NCI-H2029 treated with DMSO at 0.1 percent for 48 hours (cell line): ENCODE measurements at regions not wholly inside any gene's neighbourhood (a gene's known extent, or its start where the extent isn't known, plus 50 kb on each side); places are given as distances from the start of the nearest gene placed in this dataset.
A peak's percentile ranks its signal among the peaks of the same experiment; 100 is the strongest.

ENCODE experiments used
- DNase-seq: peaks from one replicate; lab custom pipeline; 2025; lab: John Stamatoyannopoulos, UW

DNA sequence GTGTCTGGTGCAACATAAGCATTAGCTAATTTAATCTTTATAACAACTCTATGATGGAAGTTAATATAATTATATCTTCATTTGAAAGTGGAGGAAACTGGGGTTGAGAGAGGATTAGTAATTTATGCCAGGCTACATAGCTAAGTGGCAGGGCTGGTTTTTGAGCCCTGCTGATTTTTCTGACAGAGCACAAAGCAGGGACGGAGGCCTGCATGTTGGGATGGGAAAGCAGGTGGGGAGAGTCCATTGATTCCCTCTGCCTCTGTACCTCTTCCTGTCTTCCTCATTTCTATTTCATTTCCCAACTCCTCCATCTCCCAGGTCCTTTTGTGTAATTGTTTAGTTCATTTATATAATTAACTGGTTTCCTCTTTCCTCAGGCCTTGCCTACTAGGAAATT, 251.6 kb upstream of the ZPLD1 start:
- no peak for DNase-seq

DNA sequence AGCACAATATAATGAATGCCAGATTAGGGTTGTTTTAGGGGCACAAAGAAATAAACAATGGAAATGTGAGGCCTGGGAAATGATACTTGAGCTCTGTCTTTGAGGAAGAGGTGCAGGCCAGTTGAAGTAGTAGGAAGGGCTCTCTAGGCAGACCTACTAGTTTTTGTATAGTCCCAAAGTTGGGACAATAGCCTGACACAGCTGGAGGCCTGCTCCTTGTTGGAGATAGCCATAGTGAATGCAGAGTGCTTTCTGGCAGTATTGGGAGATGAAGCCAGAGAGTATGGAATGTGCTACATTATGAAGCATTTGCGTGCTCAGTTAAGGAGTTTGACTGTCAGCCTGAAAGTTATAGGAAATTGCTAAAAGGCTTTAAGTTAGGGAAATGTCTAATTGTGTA, 251.2 kb upstream of the ZPLD1 start:
- no peak for DNase-seq

- no peak for DNase-seq
Observed at GRCh38 chr3:102189541-102189940, 245.3 kb upstream of the ZPLD1 start.

GRCh38 chr3:102189956-102190723, 244.7 kb upstream of the ZPLD1 start:
- no peak for DNase-seq

GRCh38 chr3:102192575-102192974, 242.2 kb upstream of the ZPLD1 start:
- DNase-seq = peak; percentile 30

DNA sequence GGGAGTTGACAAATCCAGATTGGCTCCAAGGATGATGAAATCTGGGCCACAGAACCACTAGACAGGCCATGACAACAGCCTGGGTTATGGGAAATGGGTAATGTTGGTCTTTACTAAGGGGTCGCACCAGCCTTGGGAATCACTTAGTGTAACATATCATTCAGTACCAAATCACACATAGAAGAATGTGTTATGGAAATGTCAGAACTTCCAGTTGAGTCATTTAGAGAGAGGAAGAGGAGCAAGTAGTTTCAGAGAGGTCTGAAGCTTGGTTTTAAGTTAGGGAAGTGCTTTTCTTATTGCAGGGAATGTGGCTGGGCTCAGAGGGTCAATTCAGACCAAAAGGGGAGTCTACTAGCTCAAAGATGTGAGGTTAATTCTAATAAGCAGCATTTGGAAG, 241.6 kb upstream of the ZPLD1 start:
- DNase-seq = no peak

DNA sequence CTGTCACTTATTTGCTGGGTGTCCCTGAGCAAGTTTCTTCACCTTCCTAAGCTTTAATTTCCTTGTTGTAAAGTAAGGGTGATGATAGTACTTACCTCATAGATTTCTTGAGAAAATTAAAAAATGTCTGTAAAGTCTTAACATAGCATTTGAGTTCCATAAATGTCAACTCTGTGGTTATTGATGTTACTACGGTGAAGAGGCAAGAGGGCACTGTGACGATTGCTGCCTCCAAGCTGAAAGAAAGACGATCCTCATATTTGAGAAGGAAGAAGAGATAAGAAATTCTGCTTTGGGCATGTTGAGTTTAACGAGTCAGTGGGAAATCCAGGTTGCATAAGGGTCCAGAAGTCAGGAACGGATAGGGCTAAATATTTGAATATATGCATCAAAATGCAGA, 240.8 kb upstream of the ZPLD1 start:
- no peak for DNase-seq

- DNase-seq = no peak
Observed at GRCh38 chr3:102194760-102195159, 240.1 kb upstream of the ZPLD1 start.

- peak; percentile 63 for DNase-seq
Observed at GRCh38 chr3:102195198-102195948, 239.4 kb upstream of the ZPLD1 start.

DNA sequence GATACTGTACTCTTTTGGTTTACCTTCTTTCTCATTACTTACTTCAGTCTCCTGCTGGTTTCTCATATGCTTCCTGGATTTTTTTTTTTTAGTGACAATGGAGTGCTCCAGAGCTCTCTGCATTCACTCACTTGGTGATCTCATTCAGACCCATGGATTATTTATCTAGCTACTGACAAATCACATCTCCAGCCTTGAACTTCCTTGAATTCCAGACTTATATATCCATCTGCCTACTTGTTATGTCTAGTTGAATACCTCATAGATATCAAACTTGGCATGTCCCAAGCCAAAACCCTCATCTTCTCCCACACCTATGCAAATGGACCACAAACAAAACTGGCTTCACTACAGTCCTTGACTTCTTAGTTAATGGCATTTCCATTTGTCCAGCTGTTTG, 234.7 kb upstream of the ZPLD1 start:
- no peak for DNase-seq

GRCh38 chr3:102200560-102200959, 234.3 kb upstream of the ZPLD1 start:
- DNase-seq = no peak

GRCh38 chr3:102205647-102206046, 229.2 kb upstream of the ZPLD1 start:
- DNase-seq = no peak

DNA sequence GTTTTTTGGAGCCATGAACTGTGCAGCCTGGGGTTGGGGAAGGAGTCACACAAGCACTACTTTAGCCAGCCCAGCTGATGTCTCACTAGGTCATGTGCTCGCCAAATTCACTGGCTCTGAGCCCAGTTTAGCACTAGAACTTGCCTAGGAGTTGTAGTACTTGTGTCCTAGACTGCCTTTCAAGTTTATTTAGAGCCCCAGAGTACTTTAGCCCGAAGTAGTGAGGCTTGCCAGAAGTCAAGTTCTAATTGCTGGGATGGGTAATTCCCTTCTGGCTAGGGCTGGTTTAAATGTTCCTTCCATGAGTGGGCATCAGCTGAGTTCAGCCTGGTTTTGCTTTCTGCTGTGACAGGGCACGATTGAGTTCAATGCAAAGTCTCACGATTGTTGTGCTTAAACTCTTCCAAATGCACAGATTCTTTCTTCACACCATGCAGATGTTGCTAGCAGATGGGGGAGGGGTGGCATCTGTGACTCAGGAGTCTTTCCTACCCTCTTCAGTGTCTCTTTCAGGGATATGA, 228.2 kb upstream of the ZPLD1 start:
- DNase-seq = no peak

DNA sequence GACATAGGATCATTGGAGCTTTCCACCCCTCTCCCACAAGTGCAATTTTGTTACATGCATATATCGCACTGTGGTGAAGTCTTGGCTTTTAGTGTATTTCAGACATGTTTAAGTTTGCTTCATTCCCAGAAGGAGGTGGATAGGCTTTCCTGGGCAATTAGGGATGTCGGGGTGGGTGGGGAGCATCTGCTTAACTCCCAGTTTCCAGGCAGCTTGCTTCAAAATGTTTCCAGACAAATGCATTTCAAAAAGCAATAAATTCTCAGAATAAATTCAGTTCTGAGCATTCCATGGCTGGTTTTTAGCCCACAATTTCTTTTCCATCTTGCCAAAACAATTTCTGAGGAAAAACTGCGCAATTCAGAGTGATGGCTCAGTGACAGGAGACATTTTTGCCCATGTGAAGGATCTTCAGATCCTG, 227.7 kb upstream of the ZPLD1 start:
- no peak for DNase-seq

DNA sequence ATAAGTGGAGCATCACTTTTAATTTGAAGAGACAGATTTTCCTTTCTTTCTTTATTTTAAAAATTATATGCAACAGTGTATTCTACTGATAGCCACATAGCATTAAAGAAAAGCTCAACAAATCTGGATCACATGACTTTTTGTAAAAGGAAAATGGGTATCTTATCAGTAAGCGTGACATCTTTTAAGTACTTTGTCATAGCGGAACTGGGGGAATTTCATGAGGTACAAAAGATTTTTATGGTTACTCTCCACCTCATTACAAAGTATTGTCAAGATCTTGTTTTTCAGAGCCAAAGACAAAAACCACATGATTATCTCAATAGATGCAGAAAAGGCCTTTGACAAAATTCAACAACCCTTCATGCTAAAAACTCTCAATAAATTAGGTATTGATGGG, 219.6 kb upstream of the ZPLD1 start:
- DNase-seq = no peak

GRCh38 chr3:102223132-102223531, 211.7 kb upstream of the ZPLD1 start:
- no peak for DNase-seq

DNA sequence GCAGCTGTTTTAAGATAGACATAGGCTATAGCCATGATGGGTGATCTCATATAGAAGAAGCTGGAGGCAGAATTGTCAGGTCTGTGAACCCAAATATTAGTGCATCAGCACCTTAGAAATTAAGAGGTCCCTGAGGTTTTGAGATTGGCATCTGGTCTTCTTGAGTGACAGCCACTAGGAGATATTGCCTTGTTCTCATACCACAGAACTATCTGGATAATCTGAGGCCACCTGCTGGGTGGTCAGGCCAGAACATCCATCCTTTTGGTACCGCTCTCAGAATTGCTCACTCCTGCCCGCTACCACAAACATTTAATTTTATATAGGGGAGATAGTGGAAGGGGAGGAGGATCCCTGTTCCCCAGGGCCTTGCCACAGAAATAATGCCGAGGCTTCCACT, 210.6 kb upstream of the ZPLD1 start:
- DNase-seq = no peak

DNA sequence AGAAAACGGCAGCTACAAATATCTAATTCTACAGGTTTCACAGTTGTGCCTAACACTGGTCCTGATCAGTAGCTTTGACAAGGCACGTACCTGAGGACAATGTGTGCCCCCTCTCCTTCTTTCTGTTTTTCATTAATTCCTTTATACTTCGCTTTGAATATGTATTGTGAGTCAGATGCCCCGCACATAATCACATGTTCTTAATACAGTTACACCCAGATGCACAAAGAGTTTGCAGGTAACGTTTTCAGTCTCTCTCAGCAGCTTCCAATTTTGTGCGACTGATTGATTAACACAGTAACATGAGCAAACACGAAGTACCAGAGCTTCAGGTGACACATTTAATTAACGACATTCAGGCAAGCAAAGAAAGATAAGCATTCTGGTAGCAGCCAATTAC, 209.8 kb upstream of the ZPLD1 start:
- no peak for DNase-seq

- DNase-seq = peak; percentile 70
Observed at GRCh38 chr3:102225407-102226132, 209.2 kb upstream of the ZPLD1 start.

GRCh38 chr3:102226463-102226862, 208.4 kb upstream of the ZPLD1 start:
- DNase-seq = no peak

- peak; percentile 65 for DNase-seq
Observed at GRCh38 chr3:102229062-102229655, 205.7 kb upstream of the ZPLD1 start.

DNA sequence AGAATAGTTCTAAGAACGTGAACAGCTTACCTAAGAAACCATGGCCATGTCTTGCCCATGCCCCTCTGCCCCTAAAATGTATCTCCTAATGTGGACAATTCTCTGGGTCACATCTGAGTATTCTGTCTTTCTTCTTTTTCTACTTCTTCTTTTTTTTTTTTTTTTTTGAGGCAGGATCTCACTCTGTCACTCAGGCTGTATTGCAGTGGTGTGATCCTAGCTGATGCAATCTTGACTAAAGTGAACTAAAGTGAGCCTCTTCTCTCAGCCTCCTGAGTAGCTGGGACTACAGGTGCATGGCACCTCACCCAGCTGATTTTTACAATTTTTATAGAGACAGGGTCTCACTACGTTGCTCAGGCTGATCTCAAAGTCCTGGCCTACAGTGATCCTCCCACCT, 204.8 kb upstream of the ZPLD1 start:
- no peak for DNase-seq
